GM19239 (cell line): ENCODE measurements at regions not wholly inside any gene's neighbourhood (a gene's known extent, or its start where the extent isn't known, plus 50 kb on each side); places are given as distances from the start of the nearest gene placed in this dataset.

Experiments used
- DNase-seq: peaks from one replicate; pipeline ENCODE4 v3.0.0; 2011; ENCODE audit warnings: low spot score; ENCODE audit not compliant: insufficient read length
- FAIRE-seq: peaks from 2 replicates; lab custom pipeline; 2011; peaks lifted over from hg19 to GRCh38; lab: Jason Lieb, UNC

GRCh38 chr6:40806256-40806864 is 219.2 kb upstream of the LRFN2 start:
- FAIRE-seq, result no peak
- no peak for DNase-seq

GRCh38 chr6:40805336-40805735 is 218.2 kb upstream of the LRFN2 start:
- DNase-seq (no peak), FAIRE-seq (no peak)

DNA sequence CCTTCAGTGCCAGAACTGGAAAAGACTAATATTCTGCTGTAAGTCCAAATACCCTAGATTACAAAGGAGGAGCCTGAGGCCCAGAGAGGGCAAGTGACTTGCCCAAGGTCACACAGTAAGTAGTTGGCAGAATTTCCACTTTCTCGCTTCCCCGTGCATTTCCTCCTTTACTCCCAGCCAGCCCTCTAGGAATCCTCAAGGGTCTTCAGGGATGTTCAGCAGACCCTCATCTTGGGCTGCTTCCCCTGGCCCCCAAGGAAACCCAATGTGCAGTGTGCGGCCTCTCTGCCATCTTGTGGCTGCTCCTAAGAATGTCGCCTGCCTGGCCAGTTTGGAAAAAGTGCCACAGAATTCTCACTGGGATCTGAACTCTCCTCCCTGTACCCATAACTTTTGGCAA is 217.7 kb upstream of the LRFN2 start:
- no peak for FAIRE-seq
- DNase-seq, result no peak

DNA sequence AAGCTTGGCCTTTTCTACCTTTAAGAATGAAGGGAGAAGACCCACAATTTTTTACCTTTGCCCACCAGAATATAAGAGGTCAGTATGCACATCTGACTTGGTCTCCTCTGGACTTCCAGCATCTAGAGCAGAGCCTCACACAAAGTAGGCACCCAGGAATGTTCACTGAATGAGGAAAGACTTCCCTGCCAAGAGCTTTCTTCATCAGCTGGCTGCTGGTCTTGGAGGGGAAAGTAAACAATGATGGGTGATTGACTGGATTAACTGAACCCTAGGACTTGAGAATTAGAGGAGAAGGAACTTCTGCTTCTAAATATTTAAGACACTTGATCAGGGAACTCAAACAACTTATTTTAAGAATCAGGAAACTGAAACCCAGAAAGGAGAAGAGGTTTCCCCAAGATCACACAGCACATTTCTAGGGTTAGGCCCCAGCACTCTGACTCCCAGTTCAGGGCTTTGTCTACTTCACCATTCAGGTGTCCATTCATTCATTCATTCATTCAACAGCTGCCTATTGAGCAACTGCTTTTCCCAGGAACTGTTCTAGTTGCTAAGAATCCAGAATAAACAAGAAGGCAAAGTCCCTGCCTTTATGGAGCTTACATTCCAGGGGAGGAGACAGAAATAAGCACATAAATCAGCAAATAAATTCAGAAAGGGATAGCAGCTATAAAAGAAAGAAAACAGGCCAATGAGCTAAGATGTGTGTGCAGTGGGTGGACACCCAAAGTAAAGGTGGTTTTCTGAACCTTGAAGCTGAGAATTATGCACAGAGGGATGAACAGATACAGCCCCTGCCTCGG is 216.9 kb upstream of the LRFN2 start:
- no peak for DNase-seq
- FAIRE-seq, result no peak

DNA sequence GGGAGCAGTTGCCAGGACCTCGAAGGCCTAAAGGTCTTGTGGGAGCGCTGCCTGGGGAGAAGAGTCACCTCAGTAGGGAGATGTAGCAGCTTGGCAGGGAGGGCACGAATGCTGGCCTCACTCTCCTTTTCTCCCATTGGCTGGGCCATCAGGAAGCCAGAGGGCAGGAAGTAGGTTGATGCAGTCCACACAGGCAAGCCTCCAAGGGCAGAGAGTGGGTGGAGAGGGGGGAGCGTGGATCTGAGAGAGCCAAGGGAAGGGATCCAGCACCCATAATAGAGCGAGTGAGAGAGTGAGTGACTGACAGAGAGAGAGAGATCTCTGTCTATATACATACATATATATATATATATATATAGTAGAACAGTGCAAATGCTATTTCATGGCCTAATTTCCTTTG is 215.3 kb upstream of the LRFN2 start:
- DNase-seq, result no peak
- no peak for FAIRE-seq

DNA sequence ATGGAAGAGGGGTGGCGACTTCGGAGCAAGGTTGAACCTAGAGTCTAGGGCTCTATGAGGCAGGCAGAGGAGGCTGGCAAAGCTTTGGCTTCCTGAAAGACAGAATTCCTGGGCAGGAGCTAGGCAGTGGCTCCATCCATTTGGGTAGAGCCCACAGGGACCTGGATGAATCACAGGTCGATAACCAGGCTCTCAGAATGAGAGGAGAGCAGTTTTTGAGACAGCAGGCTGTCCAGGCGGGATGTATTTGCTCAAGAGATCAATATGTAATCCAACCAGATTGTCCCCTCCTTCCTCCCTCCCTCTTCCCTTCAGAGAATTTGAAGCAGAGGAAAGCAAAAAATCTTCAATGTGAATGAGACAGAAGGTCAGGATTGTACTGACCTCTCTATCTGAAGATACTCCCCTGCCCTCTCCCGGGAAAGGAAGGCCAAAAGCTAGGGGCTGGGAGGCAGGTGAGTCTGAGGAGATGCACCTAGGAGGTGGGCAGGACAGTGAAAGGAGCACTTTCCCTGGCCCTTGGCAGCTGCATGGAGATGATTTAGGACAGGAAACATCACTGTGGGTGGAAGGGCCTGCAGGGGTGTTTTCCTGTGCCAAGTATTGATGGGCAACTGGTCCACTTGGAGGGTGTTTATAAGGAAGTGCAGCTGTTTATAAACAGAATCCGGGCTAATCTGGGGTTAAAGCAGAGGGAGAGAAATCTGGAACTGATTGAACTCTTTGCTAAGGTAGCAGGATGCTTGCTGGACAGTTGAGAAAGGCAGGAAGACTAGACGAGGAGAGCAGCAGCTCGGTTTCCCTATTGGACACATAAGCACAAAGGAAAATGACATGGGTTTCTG is 212.4 kb upstream of the LRFN2 start:
- no peak for FAIRE-seq
- no peak for DNase-seq

- DNase-seq (no peak), FAIRE-seq (no peak)
Measured at GRCh38 chr6:40798069-40798770, 211.1 kb upstream of the LRFN2 start.

DNA sequence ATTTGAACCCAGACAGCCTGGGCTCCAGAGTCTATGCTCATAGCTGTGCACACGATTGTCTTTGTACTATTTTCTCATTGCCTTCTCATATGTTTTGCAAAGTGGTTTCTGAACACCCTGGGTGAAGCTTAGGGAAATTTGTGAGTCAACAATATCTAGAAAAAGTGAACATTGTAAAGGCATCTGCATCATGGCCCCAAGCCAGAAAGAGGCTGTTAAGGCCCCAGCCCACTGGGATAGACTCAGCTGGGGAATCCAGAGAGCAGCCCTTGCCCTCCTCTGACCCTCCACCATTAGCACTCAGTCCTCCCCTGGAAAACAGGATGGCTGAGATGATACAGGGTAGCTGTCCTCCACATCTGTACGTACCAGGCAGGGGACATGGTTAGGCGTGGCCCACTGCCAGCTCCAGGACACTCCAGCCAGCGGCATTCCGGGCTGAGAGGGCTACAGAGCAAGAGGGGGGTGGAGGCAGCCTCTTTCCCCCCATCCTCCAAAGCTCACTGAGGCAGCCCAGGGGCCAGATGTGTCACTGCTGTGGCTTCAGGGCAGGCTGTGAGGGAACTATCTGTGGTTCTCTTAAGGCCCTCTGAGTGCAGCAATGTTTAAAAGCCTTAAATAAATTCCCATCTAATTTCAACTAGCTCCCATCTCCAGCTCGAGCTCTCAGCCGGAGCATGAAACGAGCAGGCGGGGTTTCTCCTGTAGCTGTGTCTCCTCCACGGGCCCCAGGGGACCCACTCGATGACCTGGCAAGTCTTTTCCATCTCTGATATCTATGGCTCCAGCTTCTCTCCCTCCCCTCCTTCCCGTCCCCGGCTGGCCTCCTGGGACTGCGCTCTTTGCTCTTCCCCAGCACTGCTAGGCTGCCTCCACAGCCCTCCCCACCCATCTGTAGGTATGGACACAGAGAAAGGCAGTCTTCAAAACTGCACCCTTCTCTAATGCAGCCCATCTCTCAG is 209.4 kb upstream of the LRFN2 start:
- FAIRE-seq (no peak), DNase-seq (no peak)

GRCh38 chr6:40794586-40794985 is 207.4 kb upstream of the LRFN2 start:
- FAIRE-seq, result no peak
- DNase-seq, result no peak

DNA sequence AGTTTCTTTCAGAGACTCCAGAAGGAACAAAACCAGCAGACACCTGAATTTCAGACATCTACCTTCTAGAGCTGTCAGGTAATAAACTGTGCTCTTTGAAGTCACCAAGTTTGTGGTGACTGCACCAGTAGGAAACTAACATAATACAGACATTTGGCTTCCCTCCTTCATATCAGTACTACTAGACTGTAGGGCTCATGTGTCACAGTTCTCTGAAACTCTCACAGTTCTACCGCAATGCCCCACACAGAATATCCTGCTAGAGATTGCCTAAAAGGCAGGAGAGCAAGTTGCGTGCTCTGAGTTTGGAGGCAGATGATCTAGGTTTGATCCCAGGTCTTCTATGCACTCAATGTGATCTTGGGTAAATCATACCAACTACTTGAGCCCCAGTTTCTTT is 205.0 kb upstream of the LRFN2 start:
- DNase-seq (no peak), FAIRE-seq (no peak)

GRCh38 chr6:40791004-40791403 is 203.8 kb upstream of the LRFN2 start:
- FAIRE-seq, result no peak
- no peak for DNase-seq

DNA sequence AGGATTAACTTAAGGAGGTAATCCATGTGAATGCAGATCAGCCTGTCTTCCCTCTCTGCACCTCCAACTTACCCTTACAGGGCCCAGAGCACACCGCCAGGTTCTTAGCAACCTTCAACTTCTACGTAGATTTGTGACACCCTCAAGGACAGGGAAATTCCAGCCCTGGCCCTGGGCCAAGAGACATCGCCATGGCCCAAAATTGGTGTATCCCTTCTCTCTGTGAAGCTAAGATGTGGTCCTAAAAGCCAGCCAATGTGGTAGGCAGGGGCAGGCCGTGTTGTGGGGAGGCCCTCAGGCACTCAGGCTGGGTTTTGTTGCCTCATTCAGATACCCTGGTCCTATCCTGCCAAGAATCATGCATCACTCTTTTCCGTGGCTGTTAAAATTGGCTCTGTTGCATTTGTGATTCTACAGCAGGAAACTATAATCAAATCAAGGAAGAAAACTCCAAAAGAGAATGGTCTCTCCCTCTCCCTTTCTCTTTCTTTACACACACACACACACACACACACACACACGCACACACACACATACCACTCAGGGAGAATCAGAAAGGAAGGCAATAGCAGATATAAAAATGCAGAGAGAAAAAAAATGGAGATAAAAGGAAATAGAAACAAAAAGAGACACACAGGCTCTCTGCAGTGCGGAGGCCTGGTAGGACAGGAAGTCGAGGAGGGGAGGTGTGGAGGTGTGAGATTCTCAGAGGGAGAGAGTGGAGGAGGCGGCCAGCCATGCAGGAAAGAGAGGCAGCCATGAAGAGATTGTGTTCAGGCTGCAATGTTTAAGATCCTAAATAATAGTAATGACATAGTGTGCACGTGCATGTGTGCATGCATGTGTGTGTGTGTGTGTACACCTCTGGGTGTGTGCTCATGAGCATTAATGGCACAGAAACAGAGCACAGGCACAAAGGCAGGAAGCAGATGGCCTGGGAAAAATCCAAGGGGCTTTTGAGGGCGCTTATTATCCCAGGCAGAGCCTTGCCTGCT is 201.8 kb upstream of the LRFN2 start:
- FAIRE-seq (peak; percentile 49), DNase-seq (peak; percentile 46)

GRCh38 chr6:40782355-40782754 is 195.2 kb upstream of the LRFN2 start:
- no peak for FAIRE-seq
- DNase-seq, result no peak

GRCh38 chr6:40780637-40781036 is 193.5 kb upstream of the LRFN2 start:
- DNase-seq (no peak), FAIRE-seq (no peak)

DNA sequence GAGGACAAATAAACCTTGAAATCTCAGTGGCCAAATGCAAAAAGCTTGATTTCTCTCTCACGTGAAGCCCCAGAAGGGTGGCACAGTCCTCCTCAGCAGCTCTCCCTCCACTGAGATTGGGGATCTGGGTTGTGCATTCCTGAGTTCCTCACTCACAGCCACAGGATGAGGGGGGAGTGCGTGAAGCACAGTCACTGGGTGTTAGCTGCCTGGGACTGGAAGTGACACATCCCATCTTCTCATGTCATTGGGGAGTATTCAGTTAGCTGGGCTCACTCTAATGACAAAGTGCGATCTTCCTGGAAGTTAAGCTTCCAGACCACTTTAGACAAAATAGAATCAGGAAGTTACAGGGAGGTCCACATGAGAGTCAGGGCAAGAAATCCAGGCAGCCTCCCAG is 192.2 kb upstream of the LRFN2 start:
- no peak for FAIRE-seq
- DNase-seq, result no peak

DNA sequence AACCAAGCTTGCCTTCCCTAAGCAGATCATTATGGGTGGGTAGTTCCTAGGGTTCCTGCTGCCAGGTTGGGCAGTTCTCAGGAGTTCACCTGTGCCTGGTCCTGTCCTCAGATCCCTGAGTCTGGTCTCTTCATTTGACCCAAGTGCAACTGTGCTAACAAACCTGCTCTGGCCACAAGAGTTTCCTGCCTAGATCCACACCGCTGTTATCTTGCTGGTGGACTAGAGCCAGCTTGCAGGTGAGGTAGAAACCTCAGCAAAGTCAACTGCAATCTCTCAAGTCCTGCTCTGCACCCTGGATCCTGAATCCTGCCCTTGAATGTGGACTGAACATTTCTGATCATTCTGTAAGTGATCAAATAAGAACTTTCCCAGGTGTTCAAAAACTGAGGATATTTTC is 191.8 kb upstream of the LRFN2 start:
- DNase-seq (no peak), FAIRE-seq (no peak)

- FAIRE-seq (no peak), DNase-seq (no peak)
Measured at GRCh38 chr6:40778196-40778595, 191.0 kb upstream of the LRFN2 start.

- no peak for FAIRE-seq
- DNase-seq, result no peak
Measured at GRCh38 chr6:40774932-40775331, 187.8 kb upstream of the LRFN2 start.
